ENCODE measurements at regions not wholly inside any gene's neighbourhood (a gene's known extent, or its start where the extent isn't known, plus 50 kb on each side); places are given as distances from the start of the nearest gene placed in this dataset.

GRCh38 chr12:85509081-85509856, 229.2 kb downstream of the ALX1 start:
- CTCF ChIA-PET = no interaction called here
- Histone ChIP-seq H3K4me2 (ENCODE audit: insufficient read depth, low read length) (no peak overlapping the region), H3K79me2 (ENCODE audit: control insufficient read depth, insufficient read depth, low read length) (no peaks in the 10 kb centered on the region), H3K9ac (replicated peaks; ENCODE audit: extremely low read depth, insufficient read depth, low read length) (no peak overlapping the region), H3K27me3 (ENCODE audit: control insufficient read depth in 2 of 2, insufficient read depth in 2 of 2, low read length in 2 of 2) (no peaks in the 10 kb centered on the region), H3K27ac (ENCODE audit: insufficient read depth, low read depth, low read length) (no peak overlapping the region), H3K4me1 (ENCODE audit: control insufficient read depth, extremely low read depth, insufficient read depth, low read length) (no peaks in the 10 kb centered on the region), H3K9me1 (replicated peaks; ENCODE audit: control insufficient read depth, extremely low read depth, insufficient read depth, low read length) (no peaks in the 10 kb centered on the region), H3K9me3 (replicated peaks; ENCODE audit: control insufficient read depth, insufficient read depth, low read length) (no peaks in the 10 kb centered on the region), H2AFZ (ENCODE audit: low read depth, low read length) (no peak overlapping the region), H3K36me3 (ENCODE audit: control insufficient read depth in 2 of 2, extremely low read depth in 1 of 2, insufficient read depth in 2 of 2, low read length in 2 of 2) (no peaks in the 10 kb centered on the region), H3K4me3 (replicated peaks in 1 of 3; ENCODE audit: insufficient read depth in 1 of 3, low read depth in 1 of 3, low read length in 3 of 3) (no peak overlapping the region), H4K20me1 (replicated peaks; ENCODE audit: control insufficient read depth, extremely low read depth, insufficient read depth, low read length) (no peaks in the 10 kb centered on the region)
- dilution Hi-C loops (cut with MboI; ENCODE audit: extremely low pct_ligation_motif_present, low sequenced_read_pairs) (no loop called here), intact Hi-C loops (cut with micrococcal nuclease) (no loop called here)
- POLR2A ChIA-PET = no interaction called here
- no peak for DNase-seq (ENCODE audit: low read depth, low spot score)
- FAIRE-seq = no peak
- no peak for TF ChIP-seq JUN (IDR thresholded peaks at IDR 0.05; ENCODE audit: borderline replicate concordance, insufficient read depth, insufficient read length, low read depth)
- TF ChIP-seq POLR2A (IDR thresholded peaks at IDR 0.05; ENCODE audit: low read depth, low read length) = no peak
- TF ChIP-seq POLR2AphosphoS5 (IDR thresholded peaks at IDR 0.05; ENCODE audit: insufficient read depth, low read depth, low read length) = no peak
- TF ChIP-seq MAX (IDR thresholded peaks at IDR 0.05; ENCODE audit: insufficient read depth, insufficient read length) = no peak
- TF ChIP-seq GATA2 (IDR thresholded peaks at IDR 0.05; ENCODE audit: insufficient read depth, insufficient read length, low read depth, low read length) = no peak
- TF ChIP-seq CTCF (IDR thresholded peaks at IDR 0.05; ENCODE audit: extremely low read depth in 1 of 2, insufficient read depth in 1 of 2, low read depth in 1 of 2, low read length in 2 of 2) = no peak
- no peak for TF ChIP-seq MYC (IDR thresholded peaks at IDR 0.05; ENCODE audit: low read depth, low read length)
- TF ChIP-seq EZH2 (IDR thresholded peaks at IDR 0.05; ENCODE audit: borderline replicate concordance, low read depth, low read length, severe bottlenecking) = no peak
- no peak for TF ChIP-seq FOS (IDR thresholded peaks at IDR 0.05; ENCODE audit: borderline replicate concordance, insufficient read depth, low read length)
- BruUV-seq (replicated peaks) = no TSS peak
